H1 (cell line): ENCODE measurements at regions not wholly inside any gene's neighbourhood (a gene's known extent, or its start where the extent isn't known, plus 50 kb on each side); places are given as distances from the start of the nearest gene placed in this dataset.

Experiments used
- CTCF ChIA-PET: fragments of 300-600 bp; sonication (Branson Sonifier 250); formaldehyde crosslinking; loops from one replicate; lab custom pipeline; 2021; ENCODE audit not compliant: partially characterized antibody; lab: Charles Lee
- POLR2A ChIA-PET: fragments of 300-600 bp; sonication (Branson Sonifier 250); formaldehyde crosslinking; loops from one replicate; lab custom pipeline; 2021; ENCODE audit warnings: inconsistent platforms; ENCODE audit not compliant: partially characterized antibody; lab: Charles Lee
- DNase-seq, 2 experiments: peaks; one replicate each; pipeline versions ENCODE4 v3.0.0 to v3.0.0-alpha.2; 2010 to 2022; ENCODE audit warnings: low spot score in 2 of 2, low read depth in 1 of 2, mixed read lengths in 1 of 2
- FAIRE-seq: peaks from 2 replicates; lab custom pipeline; 2011; peaks lifted over from hg19 to GRCh38; lab: Jason Lieb, UNC
- H2AFZ ChIP-seq: 2 replicates; pipeline ENCODE4 v1.8.1; 2012; ENCODE audit warnings: low read length, inconsistent platforms
- H2AK5ac ChIP-seq: 2 replicates; pipeline ENCODE4 v1.6.1; 2013; ENCODE audit warnings: low read depth, low read length
- H2BK120ac ChIP-seq: replicated peaks from 2 replicates; pipeline ENCODE3; 2013; ENCODE audit warnings: low read depth, low read length, inconsistent platforms
- H2BK12ac ChIP-seq: 2 replicates; pipeline ENCODE4 v1.6.1; 2013; ENCODE audit warnings: low read depth, low read length
- H2BK15ac ChIP-seq: 2 replicates; pipeline ENCODE4 v1.6.1; 2013; ENCODE audit warnings: low read length
- H2BK20ac ChIP-seq: 2 replicates; pipeline ENCODE4 v1.6.1; 2013; ENCODE audit warnings: low read length
- H2BK5ac ChIP-seq: 2 replicates; pipeline ENCODE4 v1.6.1; 2013; ENCODE audit warnings: low read depth, low read length
- H3K14ac ChIP-seq: 2 replicates; pipeline ENCODE4 v1.6.1; 2013; ENCODE audit warnings: inconsistent platforms; ENCODE audit not compliant: insufficient read length
- H3K18ac ChIP-seq: 2 replicates; pipeline ENCODE4 v1.6.1; 2013; ENCODE audit warnings: low read length; ENCODE audit errors: extremely low read depth
- H3K23ac ChIP-seq: 2 replicates; pipeline ENCODE4 v1.6.1; 2013; ENCODE audit warnings: inconsistent platforms; ENCODE audit not compliant: insufficient read length
- H3K23me2 ChIP-seq: 2 replicates; pipeline ENCODE4 v1.6.1; 2013; ENCODE audit warnings: low read depth, low read length
- H3K27ac ChIP-seq: 2 replicates; pipeline ENCODE4 v1.6.1; 2011; ENCODE audit warnings: low read depth, low read length, inconsistent platforms
- H3K27me3 ChIP-seq, 4 experiments: replicated peaks in 1 of 4; 1 replicate in 1 of 4; 2 replicates in 3 of 4; pipeline versions ENCODE4 v1.6.1 to v1.8.1; 2011 to 2013; ENCODE audit warnings: low read length in 3 of 4, mild to moderate bottlenecking in 3 of 4, inconsistent platforms in 2 of 4, mixed read lengths in 2 of 4, moderate library complexity in 1 of 4; ENCODE audit not compliant: control insufficient read depth in 3 of 4, insufficient read depth in 3 of 4; ENCODE audit errors: extremely low read depth in 1 of 4
- H3K36me3 ChIP-seq, 4 experiments: 2 replicates each; pipeline versions ENCODE4 v1.6.1 to v1.8.1; 2011 to 2013; ENCODE audit warnings: mild to moderate bottlenecking in 4 of 4, low read length in 3 of 4, moderate library complexity in 2 of 4, control low read depth in 1 of 4, inconsistent platforms in 1 of 4; ENCODE audit not compliant: insufficient read depth in 4 of 4, control insufficient read depth in 2 of 4
- H3K4ac ChIP-seq: replicated peaks from 2 replicates; pipeline ENCODE3; 2013; ENCODE audit warnings: low read length, low read depth, mixed read lengths, inconsistent platforms; ENCODE audit not compliant: insufficient read length
- H3K4me1 ChIP-seq, 4 experiments: replicated peaks in 1 of 4; 1 replicate in 1 of 4; 2 replicates in 3 of 4; pipeline versions ENCODE4 v1.6.1 to v1.8.1; 2011 to 2013; ENCODE audit warnings: low read length in 3 of 4, inconsistent platforms in 2 of 4, mixed read lengths in 1 of 4; ENCODE audit not compliant: insufficient read depth in 4 of 4, control insufficient read depth in 3 of 4
- H3K4me2 ChIP-seq, 2 experiments: 2 replicates each; pipeline versions ENCODE4 v1.6.1 to v1.8.1; 2011 to 2013; ENCODE audit warnings: low read depth in 2 of 2, low read length in 2 of 2, control low read depth in 1 of 2, inconsistent platforms in 1 of 2, mild to moderate bottlenecking in 1 of 2; ENCODE audit not compliant: insufficient read depth in 1 of 2
- H3K4me3 ChIP-seq, 4 experiments: fragments of 200-600, 300-600 bp in 1 of 4; sonication (generic), shearing (Covaris generic), sonication (Bioruptor Twin) in 1 of 4; 2 replicates each; pipeline versions ENCODE4 v1.5.1 to v1.8.1; 2011 to 2016; ENCODE audit warnings: low read length in 4 of 4, low read depth in 3 of 4, control low read depth in 2 of 4, inconsistent platforms in 2 of 4, mild to moderate bottlenecking in 2 of 4, mixed read lengths in 1 of 4, moderate library complexity in 1 of 4; ENCODE audit not compliant: insufficient read depth in 2 of 4; ENCODE audit errors: extremely low read depth in 1 of 4
- H3K56ac ChIP-seq: replicated peaks from 2 replicates; pipeline ENCODE3; 2013; ENCODE audit warnings: low read depth, mild to moderate bottlenecking, mixed read lengths, low read length, inconsistent platforms; ENCODE audit not compliant: insufficient read length
- H3K79me1 ChIP-seq: 2 replicates; pipeline ENCODE4 v1.6.1; 2013; ENCODE audit warnings: low read depth, low read length, control low read depth
- H3K79me2 ChIP-seq, 2 experiments: 2 replicates each; pipeline versions ENCODE4 v1.6.1 to v1.8.1; 2012 to 2013; ENCODE audit warnings: low read length in 2 of 2, mild to moderate bottlenecking in 2 of 2, inconsistent platforms in 1 of 2; ENCODE audit not compliant: insufficient read depth in 2 of 2, control insufficient read depth in 1 of 2
- H3K9ac ChIP-seq, 4 experiments: replicated peaks in 1 of 4; 1 replicate in 1 of 4; 2 replicates in 3 of 4; pipeline versions ENCODE4 v1.6.1 to v1.8.1; 2011 to 2013; ENCODE audit warnings: low read depth in 3 of 4, low read length in 3 of 4, control low read depth in 2 of 4, mild to moderate bottlenecking in 2 of 4, moderate library complexity in 2 of 4, inconsistent platforms in 1 of 4; ENCODE audit errors: extremely low read depth in 1 of 4
- H3K9me3 ChIP-seq, 2 experiments: 2 replicates each; pipeline versions ENCODE4 v1.6.1 to v1.8.1; 2012 to 2013; ENCODE audit warnings: mild to moderate bottlenecking in 2 of 2, moderate library complexity in 2 of 2, control low read depth in 1 of 2, inconsistent platforms in 1 of 2, low read depth in 1 of 2, low read length in 1 of 2, mixed read lengths in 1 of 2; ENCODE audit not compliant: insufficient read depth in 2 of 2
- H4K20me1 ChIP-seq, 2 experiments: replicated peaks in 1 of 2; 2 replicates each; pipeline versions ENCODE3 to v1.8.1; 2011 to 2013; ENCODE audit warnings: inconsistent platforms in 2 of 2, low read length in 2 of 2, mild to moderate bottlenecking in 1 of 2; ENCODE audit not compliant: insufficient read depth in 2 of 2, control insufficient read depth in 1 of 2
- H4K5ac ChIP-seq: 2 replicates; pipeline ENCODE4 v1.6.1; 2013; ENCODE audit warnings: low read length, low read depth, mixed read lengths, inconsistent platforms; ENCODE audit not compliant: insufficient read length
- H4K8ac ChIP-seq: 2 replicates; pipeline ENCODE4 v1.8.0; 2013; ENCODE audit warnings: mild to moderate bottlenecking, moderate library complexity, low read length, inconsistent platforms; ENCODE audit not compliant: insufficient read depth; ENCODE audit errors: extremely low read depth
- H4K91ac ChIP-seq: replicated peaks from 2 replicates; pipeline ENCODE3; 2013; ENCODE audit warnings: low read length, mixed read lengths, inconsistent platforms; ENCODE audit not compliant: insufficient read length
- HDAC2 ChIP-seq, 2 experiments: fragments of 300-600 bp in 1 of 2; sonication (generic) in 1 of 2; IDR thresholded peaks; 2 replicates each; pipeline ENCODE4 v1.6.1; 2011 to 2012; ENCODE audit warnings: low read depth in 2 of 2, low read length in 2 of 2, mild to moderate bottlenecking in 2 of 2, moderate library complexity in 2 of 2, borderline replicate concordance in 1 of 2, inconsistent platforms in 1 of 2
- POU5F1 ChIP-seq: IDR thresholded peaks from 2 replicates; pipeline ENCODE4 v1.6.1; 2011; ENCODE audit warnings: low read depth, mild to moderate bottlenecking, low read length, moderate library complexity
- RNF2 ChIP-seq: fragments of 200-900, 300-1000 bp; sonication (generic); IDR thresholded peaks from 2 replicates; pipeline ENCODE4 v1.7.1; 2016; ENCODE audit warnings: borderline replicate concordance, low read depth, mild to moderate bottlenecking, antibody characterized with exemption, low read length; ENCODE audit not compliant: poor library complexity, severe bottlenecking; ENCODE audit errors: missing control alignments
- TAF7 ChIP-seq: optimal IDR thresholded peaks from 2 replicates; pipeline ENCODE3; 2011; ENCODE audit warnings: low read depth, mild to moderate bottlenecking, inconsistent platforms, low read length, moderate library complexity, borderline replicate concordance
- WGBS, 2 experiments: shearing (Covaris generic) in 1 of 2; methylation state at CpG; one replicate each; pipeline versions ENCODE4 v1.1.6 to v1.1.7; 2013 to 2015; ENCODE audit warnings: low lambda C conversion rate in 2 of 2, mixed read lengths in 2 of 2, inconsistent platforms in 1 of 2, low coverage in 1 of 2, missing lambda C conversion rate in 1 of 2; ENCODE audit not compliant: insufficient replicate concordance in 2 of 2, insufficient coverage in 1 of 2, insufficient read length in 1 of 2; ENCODE audit errors: extremely low coverage in 1 of 2, missing lambda C conversion rate in 1 of 2; 5-methylcytosine and 5-hydroxymethylcytosine counted together

GRCh38 chr11:15551901-15552851 lies 437.5 kb downstream of the INSC start:
- Histone ChIP-seq H2AK5ac (no peak overlapping the region), H2BK120ac (peak overlapping the region; percentile 92), H3K4ac (peak overlapping the region; percentile 71), H4K91ac (peak overlapping the region; percentile 34), H3K27me3 (no peaks in the 10 kb centered on the region), H2BK20ac (peak overlapping the region; percentile 38; the same call in 1 of the 2 replicates), H3K79me2 (peaks cover 0 to 27% of the 10 kb centered on the region in 2 experiments; a peak in 2 of 4 replicates), H4K5ac (peak overlapping the region; percentile 97), H3K56ac (no peak overlapping the region), H3K4me1 (peaks cover 0 to 24% (median 7%) of the 10 kb centered on the region in 4 experiments; a peak in 4 of 7 replicates), H2BK5ac (peak overlapping the region; percentile 46; the same call in 1 of the 2 replicates), H3K79me1 (no peaks in the 10 kb centered on the region), H4K20me1 (no peaks in the 10 kb centered on the region), H3K9me3 (peaks cover 0 to 5% of the 10 kb centered on the region in 2 experiments; a peak in 1 of 4 replicates), H3K18ac (peak overlapping the region; percentile 62; the same call in 1 of the 2 replicates), H3K27ac (peak overlapping the region; percentile 30; the same call in 1 of the 2 replicates), H4K8ac (no peak overlapping the region), H3K23ac (no peak overlapping the region), H2BK15ac (no peak overlapping the region), H3K36me3 (peaks cover 0 to 5% (median 0%) of the 10 kb centered on the region in 4 experiments; a peak in 1 of 8 replicates), H2AFZ (no peak overlapping the region), H3K14ac (no peak overlapping the region), H2BK12ac (peak overlapping the region; percentile 31; the same call in 1 of the 2 replicates), H3K4me3 (peak overlapping the region in 3 of 4 experiments; percentile 6 to 55 (median 12); a peak in 5 of 8 replicates), H3K4me2 (peak overlapping the region; percentile 50 to 57), H3K23me2 (no peaks in the 10 kb centered on the region), H3K9ac (no peak overlapping the region)
- WGBS, 2 experiments: 41% methylated on average over 4 of the region's 4 CpGs; no CpG with 5 or more reads in 1 of the 2 experiments
- FAIRE-seq (peak; percentile 93), DNase-seq (peak in 1 of 2 experiments; percentile 15)
- ChIA-PET POLR2A (no interaction called here), CTCF (interaction anchor here (0.6 to 1.0 kb wide), 2 partner anchors 10 to 58 kb away, joined by 3 read pairs; no protein-coding TSS in a partner anchor)
- TF ChIP-seq HDAC2 (IDR thresholded peaks at IDR 0.05; ENCODE audit: borderline replicate concordance in 1 of 2, low read depth in 2 of 2, low read length in 2 of 2) (peak; percentile 34 to 62; a peak in 1 of 4 replicates), RNF2 (no peak), TAF7 (no peak), POU5F1 (no peak)
